Hematopoietic multipotent progenitor cell treated with erythropoietin and hydrocortisone succinate and interleukin-3 and kit ligand, for 4 days (in vitro differentiated cells): ENCODE measurements at regions not wholly inside any gene's neighbourhood (a gene's known extent, or its start where the extent isn't known, plus 50 kb on each side); places are given as distances from the start of the nearest gene placed in this dataset.

Experiments
- DNase-seq: peaks from one replicate; pipeline ENCODE4 v3.0.0-alpha.2; 2015

DNA sequence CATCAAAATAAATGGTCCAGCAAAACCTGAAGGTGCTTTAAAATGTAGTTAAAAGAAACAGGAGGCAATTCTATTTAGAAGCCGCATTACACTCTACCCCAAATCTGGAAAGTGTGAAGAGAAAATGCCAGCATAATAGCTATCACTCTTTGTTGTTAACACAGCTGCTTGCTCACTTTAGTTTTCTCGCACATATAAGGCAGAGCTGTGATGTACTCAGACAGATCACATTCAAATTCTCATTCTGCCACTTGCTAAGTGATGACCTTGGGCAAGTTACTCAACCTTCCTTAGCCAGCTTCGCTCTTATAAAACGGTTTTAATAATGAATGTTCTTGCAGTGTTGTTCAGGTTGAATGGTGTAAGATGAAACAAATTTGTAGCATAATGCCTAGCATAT is 56.0 kb upstream of the MGAT4C start:
- DNase-seq = no peak
